ENCODE measurements at regions not wholly inside any gene's neighbourhood (a gene's known extent, or its start where the extent isn't known, plus 50 kb on each side); places are given as distances from the start of the nearest gene placed in this dataset.

DNA sequence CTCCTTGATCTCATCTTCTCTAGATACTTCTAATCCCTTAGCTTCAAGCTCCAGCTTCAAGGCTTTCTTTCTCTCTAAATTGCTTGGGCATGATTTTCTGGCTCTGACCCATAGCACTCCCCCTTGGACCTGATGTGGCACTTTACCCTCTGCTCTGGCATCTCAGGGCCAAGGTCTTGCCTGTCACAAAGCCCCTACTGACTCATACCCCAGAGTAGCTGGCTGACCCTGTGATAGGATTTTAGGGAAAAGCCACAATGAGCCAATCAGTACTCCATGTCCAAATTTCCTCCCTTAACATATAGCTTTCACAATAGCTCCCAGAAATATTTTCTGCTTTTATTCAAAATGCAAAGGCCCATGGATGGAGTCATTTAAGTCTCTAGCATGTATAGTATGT, 488.7 kb upstream of the SPRED2 start:
- H2BK15ac ChIP-seq (ENCODE audit: low read depth, low read length), result no peak overlapping the region
- H3K18ac ChIP-seq (ENCODE audit: low read depth, low read length), result no peak overlapping the region
- H2AK5ac ChIP-seq (ENCODE audit: low read depth, low read length), result no peak overlapping the region
- in situ Hi-C loops (cut with MboI; ENCODE audit: low sequenced_read_pairs) (no loop called here), dilution Hi-C loops (cut with HindIII; ENCODE audit: low sequenced_read_pairs, unreplicated experiment) (no loop called here), intact Hi-C loops (cut with micrococcal nuclease) (no loop called here)
- peaks cover 2% of the 10 kb centered on the region; the same call in 1 of the 2 replicates for H3K27me3 ChIP-seq (ENCODE audit: control insufficient read depth, insufficient read depth, low read length)
- H3K23ac ChIP-seq (ENCODE audit: low read depth, low read length), result no peak overlapping the region
- H4K8ac ChIP-seq (ENCODE audit: low read depth in 2 of 2, low read length in 2 of 2), result no peak overlapping the region
- no peaks in the 10 kb centered on the region for H3K4me1 ChIP-seq (ENCODE audit: control insufficient read depth, insufficient read depth, low read length)
- no peak overlapping the region for H3K4ac ChIP-seq (ENCODE audit: low read depth, low read length)
- no peak overlapping the region for H3K14ac ChIP-seq (replicated peaks; ENCODE audit: low read depth, low read length)
- H3K9me1 ChIP-seq (ENCODE audit: insufficient read depth, low read length), result no peaks in the 10 kb centered on the region
- POLR2A ChIA-PET (ENCODE audit: unreplicated experiment), result no interaction called here
- no peaks in the 10 kb centered on the region for H4K20me1 ChIP-seq (ENCODE audit: insufficient read depth, low read length)
- no peak overlapping the region for H2AK9ac ChIP-seq (replicated peaks; ENCODE audit: low read depth, low read length, poor library complexity)
- no peak overlapping the region for H2BK5ac ChIP-seq (ENCODE audit: low read depth, low read length, poor library complexity, severe bottlenecking)
- H2BK20ac ChIP-seq (ENCODE audit: low read depth, low read length), result no peak overlapping the region
- DNase-seq, result no peak
- no peak for TF ChIP-seq SMC3 (IDR thresholded peaks at IDR 0.05; ENCODE audit: low read depth, low read length)
- TF ChIP-seq, protein P1, sequence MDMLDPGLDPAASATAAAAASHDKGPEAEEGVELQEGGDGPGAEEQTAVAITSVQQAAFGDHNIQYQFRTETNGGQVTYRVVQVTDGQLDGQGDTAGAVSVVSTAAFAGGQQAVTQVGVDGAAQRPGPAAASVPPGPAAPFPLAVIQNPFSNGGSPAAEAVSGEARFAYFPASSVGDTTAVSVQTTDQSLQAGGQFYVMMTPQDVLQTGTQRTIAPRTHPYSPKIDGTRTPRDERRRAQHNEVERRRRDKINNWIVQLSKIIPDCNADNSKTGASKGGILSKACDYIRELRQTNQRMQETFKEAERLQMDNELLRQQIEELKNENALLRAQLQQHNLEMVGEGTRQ (IDR thresholded peaks at IDR 0.05; ENCODE audit: low read depth, low read length), result no peak
- no peak overlapping the region for H3K27ac ChIP-seq (ENCODE audit: insufficient read depth, low read length)
- H2AFZ ChIP-seq (replicated peaks; ENCODE audit: low read length, poor library complexity), result no peak overlapping the region
- H4K91ac ChIP-seq (ENCODE audit: insufficient read depth, low read depth, low read length), result no peak overlapping the region
- no peak overlapping the region for H3K9ac ChIP-seq (ENCODE audit: low read depth, low read length)
- no peak overlapping the region for H4K5ac ChIP-seq (ENCODE audit: low read depth, low read length)
- H3K4me3 ChIP-seq (ENCODE audit: insufficient read depth, low read depth, low read length), result no peak overlapping the region
- no peaks in the 10 kb centered on the region for H3K36me3 ChIP-seq (ENCODE audit: control insufficient read depth, insufficient read depth, low read length)
- CTCF ChIA-PET, result no interaction called here
- H3K79me1 ChIP-seq (ENCODE audit: low read depth in 1 of 2, low read length in 2 of 2), result no peaks in the 10 kb centered on the region
- H3K4me2 ChIP-seq (ENCODE audit: low read depth, low read length), result no peak overlapping the region
- no peak overlapping the region for H2BK120ac ChIP-seq (ENCODE audit: low read depth, low read length)
- H3K56ac ChIP-seq (ENCODE audit: extremely low read depth, insufficient read depth, low read length), result no peak overlapping the region
- H3K9me3 ChIP-seq (ENCODE audit: control insufficient read depth, insufficient read depth, low read length), result no peaks in the 10 kb centered on the region
- no TSS peak for BruUV-seq (replicated peaks)
- no peak for ATAC-seq (ENCODE audit: low read depth)

Measured in IMR-90 (cell line).